Sigmoid colon (tissue), 6 donors: ENCODE measurements at regions not wholly inside any gene's neighbourhood (a gene's known extent, or its start where the extent isn't known, plus 50 kb on each side); places are given as distances from the start of the nearest gene placed in this dataset.

Experiments used
- DNase-seq: peaks from one replicate; pipeline ENCODE4 v3.0.0-alpha.2; 2019
- H3K27ac ChIP-seq, 4 donors: fragments of 200-600 bp; sonication (generic); one replicate each; pipeline ENCODE4 v1.5.1; 2016 to 2019; ENCODE audit warnings: mild to moderate bottlenecking in 1 of 4
- H3K27me3 ChIP-seq, 3 donors: fragments of 200-600 bp; sonication (generic); one replicate each; pipeline ENCODE4 v1.5.1; 2019; ENCODE audit warnings: mild to moderate bottlenecking in 1 of 3
- H3K36me3 ChIP-seq, 4 donors: fragments of 200-600 bp; sonication (generic); one replicate each; pipeline ENCODE4 v1.5.1; 2016 to 2019
- H3K4me1 ChIP-seq, 4 donors: fragments of 200-600 bp; sonication (generic); one replicate each; pipeline ENCODE4 v1.5.1; 2017 to 2019
- H3K4me3 ChIP-seq, 4 donors: fragments of 200-600 bp; sonication (generic); one replicate each; pipeline ENCODE4 v1.5.1; 2017 to 2019; ENCODE audit warnings: mild to moderate bottlenecking in 2 of 4, moderate library complexity in 1 of 4
- H3K9me3 ChIP-seq, 4 donors: fragments of 200-600 bp in 3 of 4; sonication (generic) in 3 of 4; one replicate each; pipeline versions ENCODE4 v1.5.1 to v1.6.1; 2013 to 2019
- EP300 ChIP-seq, 4 donors: sonication (generic); formaldehyde crosslinking; IDR thresholded peaks; one replicate each; pipeline ENCODE4 v1.6.1; 2017; ENCODE audit warnings: antibody characterized with exemption in 4 of 4
- POLR2A ChIP-seq, 2 donors: fragments of 450-650 bp; IDR thresholded peaks; one replicate each; pipeline ENCODE4 v1.6.1; 2016; ENCODE audit warnings: antibody characterized with exemption in 2 of 2, mild to moderate bottlenecking in 2 of 2, moderate library complexity in 2 of 2
- POLR2AphosphoS5 ChIP-seq, 4 donors: sonication (generic); formaldehyde crosslinking; IDR thresholded peaks; one replicate each; pipeline ENCODE4 v1.6.1; 2017; ENCODE audit warnings: antibody characterized with exemption in 4 of 4
- WGBS, 2 donors: extraction: QIAGEN DNeasy Blood & Tissue Kit; methylation state at CpG; one replicate each; pipeline ENCODE4 v1.1.7; 2013; 5-methylcytosine and 5-hydroxymethylcytosine counted together
- intact Hi-C: fragments of 100-400 bp; cut with DNase I; formaldehyde crosslinking; loops from one replicate; pipeline ENCODE4 v1.15.1; 2023
- TF ChIP-seq, protein P1 (sequence below), 4 experiments: fragments of 450-650 bp in 3 of 4; fragments of 200-600 bp in 1 of 4; IDR thresholded peaks; one replicate each; pipeline ENCODE4 v1.5.1; 2016 to 2019; ENCODE audit warnings: antibody characterized with exemption in 4 of 4, mild to moderate bottlenecking in 3 of 4, moderate library complexity in 2 of 4
- donor health status: healthy with polysubstance abuse.
- donor health status: healthy.

DNA sequence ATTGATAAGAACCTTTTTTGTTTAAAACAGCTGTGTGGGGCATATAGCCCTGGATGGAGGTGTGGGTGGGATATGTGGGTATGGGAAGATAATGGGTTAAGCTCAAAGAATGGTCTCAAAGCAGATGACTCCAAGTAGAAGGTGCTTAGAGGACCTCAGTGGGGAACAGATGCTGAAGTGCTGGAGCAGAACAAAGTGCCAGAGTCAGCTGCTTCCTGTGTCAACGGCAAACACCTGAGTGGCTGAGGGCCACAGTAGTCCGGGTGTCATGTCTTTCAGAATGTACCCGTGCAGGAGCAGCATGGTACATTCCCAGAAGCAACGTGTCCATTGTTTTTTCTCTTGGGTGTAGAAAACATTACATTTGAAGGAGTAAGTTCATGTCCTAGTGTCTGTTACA lies 210.6 kb downstream of the CCNG2 start:
- DNase-seq = no peak
- Histone ChIP-seq H3K27me3 (no peaks in the 10 kb centered on the region), H3K36me3 (no peaks in the 10 kb centered on the region), H3K9me3 (no peaks in the 10 kb centered on the region), H3K4me1 (no peaks in the 10 kb centered on the region), H3K27ac (no peak overlapping the region), H3K4me3 (no peak overlapping the region)
- 48 to 66% methylated on average over 4 of the region's 4 CpGs for WGBS, 2 donors
- no peak for TF ChIP-seq POLR2AphosphoS5 (IDR thresholded peaks at IDR 0.05)
- TF ChIP-seq, protein P1, sequence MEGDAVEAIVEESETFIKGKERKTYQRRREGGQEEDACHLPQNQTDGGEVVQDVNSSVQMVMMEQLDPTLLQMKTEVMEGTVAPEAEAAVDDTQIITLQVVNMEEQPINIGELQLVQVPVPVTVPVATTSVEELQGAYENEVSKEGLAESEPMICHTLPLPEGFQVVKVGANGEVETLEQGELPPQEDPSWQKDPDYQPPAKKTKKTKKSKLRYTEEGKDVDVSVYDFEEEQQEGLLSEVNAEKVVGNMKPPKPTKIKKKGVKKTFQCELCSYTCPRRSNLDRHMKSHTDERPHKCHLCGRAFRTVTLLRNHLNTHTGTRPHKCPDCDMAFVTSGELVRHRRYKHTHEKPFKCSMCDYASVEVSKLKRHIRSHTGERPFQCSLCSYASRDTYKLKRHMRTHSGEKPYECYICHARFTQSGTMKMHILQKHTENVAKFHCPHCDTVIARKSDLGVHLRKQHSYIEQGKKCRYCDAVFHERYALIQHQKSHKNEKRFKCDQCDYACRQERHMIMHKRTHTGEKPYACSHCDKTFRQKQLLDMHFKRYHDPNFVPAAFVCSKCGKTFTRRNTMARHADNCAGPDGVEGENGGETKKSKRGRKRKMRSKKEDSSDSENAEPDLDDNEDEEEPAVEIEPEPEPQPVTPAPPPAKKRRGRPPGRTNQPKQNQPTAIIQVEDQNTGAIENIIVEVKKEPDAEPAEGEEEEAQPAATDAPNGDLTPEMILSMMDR (IDR thresholded peaks at IDR 0.05) = no peak
- no peak for TF ChIP-seq EP300 (IDR thresholded peaks at IDR 0.05)
- no peak for TF ChIP-seq POLR2A (IDR thresholded peaks at IDR 0.05)
- intact Hi-C loops = no loop called here

DNA sequence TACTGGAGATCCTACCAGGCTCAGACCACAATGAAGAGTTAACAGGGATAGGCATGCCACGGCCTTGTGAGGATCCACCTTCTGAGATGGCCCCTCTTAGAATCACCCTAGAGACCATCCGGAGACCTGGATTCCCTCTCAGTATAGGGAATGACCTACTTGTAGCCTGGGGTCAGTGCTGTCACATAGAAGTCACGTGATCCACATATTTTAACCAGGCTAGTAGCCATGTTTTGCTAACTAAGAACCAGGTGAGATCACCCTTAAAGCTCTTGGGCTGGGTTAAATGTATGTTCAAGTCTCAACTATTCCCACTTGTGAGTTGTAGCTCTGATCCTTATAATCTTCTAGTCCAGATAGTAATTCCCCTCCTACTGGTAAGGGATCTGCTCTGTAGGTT lies 215.4 kb downstream of the CCNG2 start:
- Histone ChIP-seq H3K27me3 (no peaks in the 10 kb centered on the region), H3K9me3 (no peaks in the 10 kb centered on the region), H3K36me3 (no peaks in the 10 kb centered on the region), H3K4me1 (no peaks in the 10 kb centered on the region), H3K4me3 (no peak overlapping the region), H3K27ac (no peak overlapping the region)
- intact Hi-C loops = no loop called here
- TF ChIP-seq POLR2A (IDR thresholded peaks at IDR 0.05) = no peak
- TF ChIP-seq, protein P1 (IDR thresholded peaks at IDR 0.05) = no peak
- TF ChIP-seq POLR2AphosphoS5 (IDR thresholded peaks at IDR 0.05) = no peak
- TF ChIP-seq EP300 (IDR thresholded peaks at IDR 0.05) = no peak
- no peak for DNase-seq
- 83 to 89% methylated on average over 3 of the region's 3 CpGs for WGBS, 2 donors

DNA sequence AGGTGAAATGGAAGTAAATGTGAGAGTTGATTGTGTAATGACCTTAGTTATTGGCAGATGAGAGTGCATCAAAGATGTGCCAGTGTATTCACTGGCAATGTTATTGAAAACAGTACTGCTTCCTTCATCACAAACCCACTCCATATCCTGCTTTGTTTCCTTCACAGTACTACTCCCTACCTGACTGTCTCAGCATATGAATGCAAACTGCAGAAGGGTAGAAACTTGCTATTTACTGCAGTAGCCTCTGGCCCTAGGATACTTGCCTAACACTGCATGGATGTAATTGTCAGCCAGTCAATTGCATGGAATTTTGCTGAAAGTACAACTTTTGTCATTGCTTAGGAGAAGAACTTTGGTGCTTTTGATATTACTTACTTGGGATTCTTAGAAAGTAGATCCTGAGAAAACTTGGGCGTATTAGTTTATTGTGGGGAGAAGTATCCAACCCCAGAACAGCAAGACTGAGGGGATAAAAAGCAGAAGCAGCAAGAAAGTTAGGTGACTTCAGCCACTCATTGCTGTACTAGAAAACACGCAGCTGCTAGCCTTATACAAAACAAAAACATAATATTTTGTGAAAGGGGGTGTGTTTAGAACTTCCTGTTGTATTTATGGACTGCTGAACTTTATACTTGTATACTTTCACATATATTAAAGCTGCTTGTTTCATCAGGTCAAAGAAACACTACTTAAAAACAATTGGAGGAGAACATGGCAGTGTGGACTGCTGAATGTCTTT lies 219.0 kb downstream of the CCNG2 start:
- intact Hi-C loops = no loop called here
- 66 to 72% methylated on average over 2 of the region's 2 CpGs for WGBS, 2 donors

DNA sequence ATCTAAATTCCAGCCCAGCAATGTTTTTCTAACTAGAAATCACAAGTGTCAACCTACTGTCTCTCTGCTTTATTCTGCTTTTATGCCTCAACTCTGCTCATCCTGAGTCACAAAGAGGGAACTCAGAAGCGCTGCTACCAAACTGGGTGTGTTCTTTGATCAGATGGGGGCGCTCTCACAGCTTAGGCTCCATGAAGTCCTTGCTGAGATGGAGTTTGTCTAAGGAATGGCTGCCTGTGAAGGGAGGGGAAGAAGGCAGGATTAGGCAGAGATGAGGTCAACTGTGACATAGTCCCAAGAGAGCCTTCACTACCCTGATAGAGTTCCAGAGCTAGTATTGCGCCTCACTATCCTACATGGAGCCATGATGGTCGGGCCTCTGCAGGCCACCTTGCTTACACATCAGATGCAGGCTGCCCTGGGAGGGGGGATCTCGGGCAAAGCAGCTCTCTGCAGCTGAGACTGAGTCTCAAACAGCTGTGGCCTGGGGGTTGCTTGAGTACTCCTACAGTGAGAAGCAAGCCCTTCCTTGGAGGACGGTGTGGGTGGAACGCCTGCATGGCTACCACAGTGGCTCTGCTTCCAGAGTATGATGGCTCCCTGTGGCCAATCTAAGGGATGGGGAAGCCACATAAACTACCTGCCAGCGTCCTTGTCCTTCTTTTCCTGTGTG lies 219.9 kb downstream of the CCNG2 start:
- H3K36me3 ChIP-seq = no peaks in the 10 kb centered on the region
- no peak overlapping the region for H3K4me3 ChIP-seq
- TF ChIP-seq POLR2A (IDR thresholded peaks at IDR 0.05) = no peak
- TF ChIP-seq, protein P1 (IDR thresholded peaks at IDR 0.05) = no peak
- DNase-seq = no peak
- no peaks in the 10 kb centered on the region for H3K9me3 ChIP-seq
- H3K27ac ChIP-seq = no peak overlapping the region
- no peaks in the 10 kb centered on the region for H3K4me1 ChIP-seq
- H3K27me3 ChIP-seq = no peaks in the 10 kb centered on the region
- intact Hi-C loops = no loop called here
- 74 to 79% methylated on average over 8 of the region's 8 CpGs for WGBS, 2 donors

More for the DNA sequence above, 219.0 kb downstream of the CCNG2 start:
- TF ChIP-seq EP300 (IDR thresholded peaks at IDR 0.05) (no peak), POLR2AphosphoS5 (IDR thresholded peaks at IDR 0.05) (no peak), POLR2A (IDR thresholded peaks at IDR 0.05) (no peak)
- TF ChIP-seq, protein P1 (IDR thresholded peaks at IDR 0.05) = no peak
- Histone ChIP-seq H3K4me1 (no peaks in the 10 kb centered on the region), H3K27ac (no peak overlapping the region), H3K9me3 (no peaks in the 10 kb centered on the region), H3K36me3 (no peaks in the 10 kb centered on the region), H3K27me3 (no peaks in the 10 kb centered on the region), H3K4me3 (no peak overlapping the region)
- no peak for DNase-seq
